ENCODE measurements at regions not wholly inside any gene's neighbourhood (a gene's known extent, or its start where the extent isn't known, plus 50 kb on each side); places are given as distances from the start of the nearest gene placed in this dataset.

DNA sequence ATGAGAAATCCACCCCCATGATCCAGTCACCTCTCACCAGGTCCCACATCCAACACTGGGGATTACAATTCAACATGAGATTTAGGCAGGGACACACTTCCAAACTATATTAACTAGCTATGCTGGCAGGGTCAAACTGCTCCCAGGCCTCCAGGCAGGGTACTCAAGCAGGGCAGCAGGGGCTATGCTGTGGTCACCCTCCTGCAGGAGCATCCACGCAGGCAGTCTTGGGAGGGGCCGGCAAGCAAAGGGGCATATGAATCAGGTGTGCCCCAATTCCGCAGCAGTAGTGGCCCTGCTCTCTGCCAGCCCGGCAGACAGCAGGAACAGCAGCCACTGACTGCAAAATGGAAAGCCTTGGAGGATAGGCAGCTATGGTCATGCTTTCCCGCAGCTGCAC, 74.6 kb upstream of the PRDX4 start:
- TF ChIP-seq CTCF (conservative IDR thresholded peaks at IDR 0.05; ENCODE audit: low read length) (no peak), EZH2phosphoT487 (IDR thresholded peaks at IDR 0.05; ENCODE audit: borderline replicate concordance) (no peak)
